Body of pancreas (tissue), 4 donors: ENCODE measurements at regions not wholly inside any gene's neighbourhood (a gene's known extent, or its start where the extent isn't known, plus 50 kb on each side); places are given as distances from the start of the nearest gene placed in this dataset.

ENCODE experiments used
- ATAC-seq: fragments of 150-250 bp; one replicate; pipeline ENCODE4 v1.9.1; 2016
- DNase-seq, 4 donors: peaks; one replicate each; pipeline ENCODE4 v3.0.0-alpha.2; 2019
- H3K27ac ChIP-seq, 4 donors: fragments of 200-600 bp; sonication (generic); 1 replicate in 3 of 4; 2 replicates in 1 of 4; pipeline versions ENCODE4 v1.5.1 to v1.6.1; 2016 to 2019; ENCODE audit warnings: mild to moderate bottlenecking in 1 of 4, mixed read lengths in 1 of 4, moderate library complexity in 1 of 4
- H3K27me3 ChIP-seq, 2 donors: fragments of 200-600 bp; sonication (generic); one replicate each; pipeline ENCODE4 v1.6.0; 2016; ENCODE audit warnings: mild to moderate bottlenecking in 1 of 2
- H3K36me3 ChIP-seq, 2 donors: fragments of 200-600 bp; sonication (generic); replicated peaks in 1 of 2; 2 replicates each; pipeline ENCODE4 v1.5.1; 2016; ENCODE audit warnings: low read depth in 2 of 2; ENCODE audit not compliant: insufficient read depth in 1 of 2
- H3K4me1 ChIP-seq: fragments of 200-600 bp; sonication (generic); one replicate; pipeline ENCODE4 v1.6.0; 2016
- H3K4me3 ChIP-seq, 2 donors: fragments of 200-600 bp; sonication (generic); 1 replicate in 1 of 2; 2 replicates in 1 of 2; pipeline ENCODE4 v1.5.1; 2016 to 2019
- H3K9me3 ChIP-seq, 3 donors: fragments of 200-600 bp; sonication (generic); 1 replicate in 2 of 3; 2 replicates in 1 of 3; pipeline ENCODE4 v1.5.1; 2016
- CTCF ChIP-seq, 7 experiments: fragments of 450-650 bp in 4 of 7; fragments of 200-600 bp in 3 of 7; sonication (generic) in 3 of 7; IDR thresholded peaks; one replicate each; pipeline ENCODE4 v1.5.1; 2016 to 2019; ENCODE audit warnings: antibody characterized with exemption in 7 of 7
- POLR2A ChIP-seq, 3 donors: fragments of 450-650 bp; IDR thresholded peaks; one replicate each; pipeline ENCODE4 v1.6.1; 2016; ENCODE audit warnings: antibody characterized with exemption in 3 of 3, mild to moderate bottlenecking in 2 of 3
- WGBS, 2 donors: methylation state at CpG; one replicate each; pipeline ENCODE4 v1.1.5; 2017; 5-methylcytosine and 5-hydroxymethylcytosine counted together
- intact Hi-C: fragments of 100-400 bp; cut with DNase I; formaldehyde crosslinking; loops from one replicate; pipeline ENCODE4 v1.15.1; 2023

- no peaks in the 10 kb centered on the region for H3K4me1 ChIP-seq
- DNase-seq (no peak), ATAC-seq (no peak)
- H3K27ac ChIP-seq = no peak overlapping the region
- H3K4me3 ChIP-seq = no peak overlapping the region
- no peaks in the 10 kb centered on the region for H3K9me3 ChIP-seq
- intact Hi-C loops = no loop called here
- H3K27me3 ChIP-seq = no peaks in the 10 kb centered on the region
- no peaks in the 10 kb centered on the region for H3K36me3 ChIP-seq
- TF ChIP-seq CTCF (IDR thresholded peaks at IDR 0.05) (no peak), POLR2A (IDR thresholded peaks at IDR 0.05) (no peak)
These were observed 297.6 kb downstream of the SLITRK6 start for GRCh38 chr13:85501616-85502015.

DNA sequence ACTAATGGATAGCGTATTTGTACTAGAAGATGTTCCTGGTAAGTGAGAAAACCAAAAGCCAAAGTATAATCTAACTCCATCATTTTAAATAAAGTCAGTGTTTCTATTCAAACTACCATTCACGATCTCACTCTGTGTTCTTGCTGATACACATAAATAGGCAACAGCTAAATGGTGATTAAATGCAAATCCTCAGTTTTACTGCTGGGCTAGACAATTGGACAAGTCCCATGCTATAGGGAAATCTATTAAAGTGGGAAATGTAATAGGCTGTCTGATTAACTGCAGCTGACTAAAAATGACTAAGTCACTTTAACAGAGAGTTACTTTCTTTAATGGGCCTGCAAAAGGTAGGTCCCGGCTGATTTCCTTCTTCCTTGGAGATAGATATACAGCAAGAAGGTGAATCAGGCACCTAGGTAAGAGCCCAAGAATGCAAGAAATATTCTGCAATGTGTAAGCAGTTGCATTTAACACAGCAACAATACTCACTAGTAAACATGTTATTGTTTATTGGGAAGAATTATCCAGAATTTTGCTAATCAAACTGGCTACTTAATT, 298.4 kb downstream of the SLITRK6 start:
- intact Hi-C loops = no loop called here
- WGBS, 2 donors = 68 to 79% methylated on average over 3 of the region's 3 CpGs
- TF ChIP-seq CTCF (IDR thresholded peaks at IDR 0.05) = no peak
- no peak for TF ChIP-seq POLR2A (IDR thresholded peaks at IDR 0.05)

DNA sequence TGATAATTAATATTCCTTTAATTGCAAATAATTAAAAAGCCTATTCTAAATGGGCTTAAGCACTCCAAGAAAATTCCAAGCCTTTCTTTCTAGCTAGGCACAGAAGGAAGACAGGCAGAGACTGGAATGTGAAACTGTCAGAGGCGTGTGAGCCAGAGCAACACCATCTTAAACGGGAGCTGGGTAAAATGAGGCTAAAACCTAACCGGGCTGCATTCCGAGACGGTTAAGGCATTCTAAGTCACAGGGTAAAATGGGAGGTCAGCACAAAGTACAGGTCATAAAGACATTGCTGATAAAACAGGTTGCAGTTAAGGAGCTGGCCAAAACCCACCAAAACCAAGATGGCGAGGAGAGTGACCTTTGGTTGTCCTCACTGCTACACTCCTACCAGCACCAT, 300.4 kb downstream of the SLITRK6 start:
- no peaks in the 10 kb centered on the region for H3K36me3 ChIP-seq
- intact Hi-C loops = no loop called here
- 88 to 94% methylated on average over 6 of the region's 6 CpGs for whole genome bisulfite sequencing, 2 donors
- DNase-seq (no peak), ATAC-seq (no peak)
- H3K4me1 ChIP-seq = no peaks in the 10 kb centered on the region
- no peak for TF ChIP-seq POLR2A (IDR thresholded peaks at IDR 0.05)
- no peak for TF ChIP-seq CTCF (IDR thresholded peaks at IDR 0.05)
- no peaks in the 10 kb centered on the region for H3K27me3 ChIP-seq
- no peaks in the 10 kb centered on the region for H3K9me3 ChIP-seq
- H3K4me3 ChIP-seq = no peak overlapping the region
- no peak overlapping the region for H3K27ac ChIP-seq

More for the DNA sequence above, 298.4 kb downstream of the SLITRK6 start:
- ATAC-seq = no peak
- no peak overlapping the region for H3K4me3 ChIP-seq
- no peak overlapping the region for H3K27ac ChIP-seq
- no peaks in the 10 kb centered on the region for H3K9me3 ChIP-seq
- H3K27me3 ChIP-seq = no peaks in the 10 kb centered on the region
- H3K4me1 ChIP-seq = no peaks in the 10 kb centered on the region
- H3K36me3 ChIP-seq = no peaks in the 10 kb centered on the region
- no peak for DNase-seq

DNA sequence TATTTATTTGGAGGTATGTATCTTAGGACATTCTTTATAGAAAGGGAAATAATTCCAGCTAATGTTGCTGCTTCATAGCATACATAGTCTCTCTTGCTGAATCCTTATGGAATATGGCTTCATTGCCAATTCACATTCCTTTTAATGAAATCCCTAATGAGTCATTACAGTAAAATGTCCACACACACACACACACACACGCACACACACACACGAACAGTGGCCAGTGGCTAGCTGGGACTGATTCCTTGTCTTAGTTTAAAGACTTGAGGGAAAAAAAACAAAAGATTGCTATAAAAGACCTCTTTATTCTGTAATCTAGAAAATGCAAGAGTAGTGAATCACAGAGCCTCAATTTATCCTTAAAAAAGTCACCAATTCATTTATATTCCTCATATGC, 301.6 kb downstream of the SLITRK6 start:
- intact Hi-C loops = no loop called here
- WGBS, 2 donors = 57% methylated on average over 2 of the region's 2 CpGs
- Histone ChIP-seq H3K36me3 (no peaks in the 10 kb centered on the region), H3K27me3 (no peaks in the 10 kb centered on the region), H3K4me3 (no peak overlapping the region), H3K9me3 (no peaks in the 10 kb centered on the region), H3K4me1 (no peaks in the 10 kb centered on the region), H3K27ac (no peak overlapping the region)
- ATAC-seq = no peak
- DNase-seq = no peak
- no peak for TF ChIP-seq POLR2A (IDR thresholded peaks at IDR 0.05)
- TF ChIP-seq CTCF (IDR thresholded peaks at IDR 0.05) = no peak

- 62 to 69% methylated on average over 4 of the region's 4 CpGs for WGBS, 2 donors
- H3K4me3 ChIP-seq = no peak overlapping the region
- TF ChIP-seq POLR2A (IDR thresholded peaks at IDR 0.05) (no peak), CTCF (IDR thresholded peaks at IDR 0.05) (no peak)
- no peaks in the 10 kb centered on the region for H3K4me1 ChIP-seq
- no peaks in the 10 kb centered on the region for H3K27me3 ChIP-seq
- ATAC-seq = no peak
- H3K9me3 ChIP-seq = no peaks in the 10 kb centered on the region
- H3K36me3 ChIP-seq = no peaks in the 10 kb centered on the region
- intact Hi-C loops = no loop called here
- H3K27ac ChIP-seq = no peak overlapping the region
- DNase-seq = no peak
These were observed 306.9 kb downstream of the SLITRK6 start for GRCh38 chr13:85492283-85492682.
